ENCODE measurements at regions not wholly inside any gene's neighbourhood (a gene's known extent, or its start where the extent isn't known, plus 50 kb on each side); places are given as distances from the start of the nearest gene placed in this dataset.

- H3K27ac Mint-ChIP-seq, result no peak overlapping the region
- peaks cover 30% of the 10 kb centered on the region for H3K9me3 Mint-ChIP-seq
- H3K27me3 Mint-ChIP-seq (ENCODE audit: insufficient read depth), result no peaks in the 10 kb centered on the region; the same call in none of the 2 replicates
- no peak for TF ChIP-seq CTCF (IDR thresholded peaks at IDR 0.05)
- DNase-seq, result no peak
- H3K4me1 Mint-ChIP-seq (ENCODE audit: low read depth), result no peaks in the 10 kb centered on the region
- peaks cover 4% of the 10 kb centered on the region; the same call in 1 of the 2 replicates for H3K36me3 Mint-ChIP-seq (ENCODE audit: low read depth)
- H3K4me3 Mint-ChIP-seq, result no peak overlapping the region
These were observed 946.3 kb downstream of the JRKL start for GRCh38 chr11:97336064-97336463.

- Mint-ChIP-seq H3K4me1 (ENCODE audit: low read depth) (no peaks in the 10 kb centered on the region), H3K36me3 (ENCODE audit: low read depth) (no peaks in the 10 kb centered on the region), H3K27me3 (ENCODE audit: insufficient read depth) (no peaks in the 10 kb centered on the region), H3K27ac (no peak overlapping the region), H3K4me3 (no peak overlapping the region), H3K9me3 (peaks cover 33% of the 10 kb centered on the region)
- no peak for DNase-seq
- no peak for TF ChIP-seq CTCF (IDR thresholded peaks at IDR 0.05)
These were observed 955.2 kb downstream of the JRKL start for GRCh38 chr11:97345032-97345431.

DNA sequence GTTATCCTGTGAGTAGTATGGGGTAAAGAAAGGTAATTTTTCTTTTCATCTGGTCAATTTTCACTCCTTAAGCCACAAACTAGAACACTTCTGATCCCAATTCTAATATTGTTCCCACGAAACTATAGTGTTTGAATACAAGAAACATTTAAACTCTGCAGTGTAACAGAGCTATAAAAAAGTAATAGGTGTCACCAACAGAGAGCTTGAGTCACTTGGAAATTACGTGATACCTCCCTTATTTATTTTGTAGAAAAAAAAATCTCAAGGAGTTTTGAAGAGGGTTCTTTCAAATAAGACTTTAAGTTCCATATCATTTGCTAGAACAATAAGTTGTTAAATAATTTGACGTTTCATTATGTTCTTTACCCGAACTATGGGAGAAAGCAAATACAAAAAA is 959.4 kb downstream of the JRKL start:
- Mint-ChIP-seq H3K4me1 (ENCODE audit: low read depth) (no peaks in the 10 kb centered on the region), H3K4me3 (no peak overlapping the region), H3K9me3 (peaks cover 34% of the 10 kb centered on the region), H3K36me3 (ENCODE audit: low read depth) (no peaks in the 10 kb centered on the region), H3K27ac (no peak overlapping the region), H3K27me3 (ENCODE audit: insufficient read depth) (no peaks in the 10 kb centered on the region; the same call in 1 of the 2 replicates)
- TF ChIP-seq CTCF (IDR thresholded peaks at IDR 0.05), result no peak
- no peak for DNase-seq

DNA sequence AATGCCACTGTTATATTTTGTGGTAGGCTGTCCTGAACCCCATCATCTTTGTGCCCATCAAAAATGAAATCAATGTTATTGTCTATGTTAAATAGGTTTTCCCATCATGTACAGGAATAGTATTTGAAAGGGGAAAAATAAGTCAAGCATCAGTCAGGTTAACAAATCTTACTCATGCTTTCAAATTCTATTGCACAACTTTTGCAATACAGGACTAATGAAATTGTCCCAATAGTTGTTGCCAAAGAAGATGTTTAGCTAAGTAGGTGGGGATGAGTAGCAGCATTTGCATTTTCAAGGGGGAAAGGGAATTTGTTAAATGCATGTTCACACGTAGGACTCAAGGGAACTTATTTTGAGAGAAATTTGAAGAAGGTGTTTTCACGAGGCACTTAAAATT is 962.1 kb downstream of the JRKL start:
- no peaks in the 10 kb centered on the region for H3K36me3 Mint-ChIP-seq (ENCODE audit: low read depth)
- no peaks in the 10 kb centered on the region; the same call in 1 of the 2 replicates for H3K27me3 Mint-ChIP-seq (ENCODE audit: insufficient read depth)
- peaks cover 17% of the 10 kb centered on the region for H3K9me3 Mint-ChIP-seq
- no peak for DNase-seq
- TF ChIP-seq CTCF (IDR thresholded peaks at IDR 0.05), result no peak
- H3K4me3 Mint-ChIP-seq, result no peak overlapping the region
- no peak overlapping the region for H3K27ac Mint-ChIP-seq
- H3K4me1 Mint-ChIP-seq (ENCODE audit: low read depth), result no peaks in the 10 kb centered on the region

DNA sequence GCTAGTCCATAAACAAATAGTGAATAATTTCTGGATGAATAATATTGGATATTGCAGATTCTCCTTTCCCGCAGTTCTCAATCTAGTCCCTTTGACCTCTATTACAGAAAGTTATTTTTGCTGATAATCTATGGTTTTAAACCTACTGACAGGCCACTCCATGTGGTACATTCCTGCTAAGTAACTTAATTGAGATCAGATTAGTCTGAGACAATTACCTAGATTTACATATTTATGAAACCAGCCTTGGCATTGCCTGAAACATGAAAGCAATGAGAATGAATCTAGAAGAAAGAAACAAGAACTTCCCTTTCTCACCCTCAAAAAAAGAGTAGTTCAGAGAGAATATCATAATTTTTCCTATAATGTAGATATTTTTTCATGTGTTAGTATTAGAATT is 964.2 kb downstream of the JRKL start:
- Mint-ChIP-seq H3K9me3 (peaks cover 21% of the 10 kb centered on the region), H3K4me1 (ENCODE audit: low read depth) (no peaks in the 10 kb centered on the region), H3K27me3 (ENCODE audit: insufficient read depth) (peaks cover 2% of the 10 kb centered on the region), H3K27ac (no peak overlapping the region), H3K36me3 (ENCODE audit: low read depth) (no peaks in the 10 kb centered on the region), H3K4me3 (no peak overlapping the region)
- TF ChIP-seq CTCF (IDR thresholded peaks at IDR 0.05), result no peak
- DNase-seq, result no peak

DNA sequence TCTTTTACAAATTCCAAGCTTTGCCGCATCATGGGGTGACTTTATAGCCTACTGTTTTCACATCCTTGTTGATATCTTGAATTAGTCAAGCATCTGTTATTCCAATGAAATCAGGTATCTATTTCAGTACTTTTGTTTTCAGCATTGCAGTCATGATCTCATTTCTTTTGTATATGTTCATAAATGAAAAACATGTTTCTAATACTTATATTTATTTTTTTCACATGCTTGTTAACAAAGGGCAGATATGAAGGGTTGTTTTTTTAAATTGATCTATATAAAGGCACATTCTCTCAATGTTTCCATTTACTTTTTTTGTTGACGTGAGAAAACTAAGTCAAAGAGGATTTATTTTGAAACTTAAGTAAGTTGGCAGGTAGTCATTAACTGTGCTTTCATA is 964.8 kb downstream of the JRKL start:
- H3K27me3 Mint-ChIP-seq (ENCODE audit: insufficient read depth), result peaks cover 2% of the 10 kb centered on the region
- DNase-seq, result no peak
- no peak overlapping the region for H3K27ac Mint-ChIP-seq
- no peak overlapping the region for H3K4me3 Mint-ChIP-seq
- peaks cover 21% of the 10 kb centered on the region for H3K9me3 Mint-ChIP-seq
- no peak for TF ChIP-seq CTCF (IDR thresholded peaks at IDR 0.05)
- H3K4me1 Mint-ChIP-seq (ENCODE audit: low read depth), result no peaks in the 10 kb centered on the region
- H3K36me3 Mint-ChIP-seq (ENCODE audit: low read depth), result no peaks in the 10 kb centered on the region
